ENCODE measurements at regions not wholly inside any gene's neighbourhood (a gene's known extent, or its start where the extent isn't known, plus 50 kb on each side); places are given as distances from the start of the nearest gene placed in this dataset.

GRCh38 chr7:25832929-25833328, 319.1 kb upstream of the NFE2L3 start:
- TF ChIP-seq, protein P1, sequence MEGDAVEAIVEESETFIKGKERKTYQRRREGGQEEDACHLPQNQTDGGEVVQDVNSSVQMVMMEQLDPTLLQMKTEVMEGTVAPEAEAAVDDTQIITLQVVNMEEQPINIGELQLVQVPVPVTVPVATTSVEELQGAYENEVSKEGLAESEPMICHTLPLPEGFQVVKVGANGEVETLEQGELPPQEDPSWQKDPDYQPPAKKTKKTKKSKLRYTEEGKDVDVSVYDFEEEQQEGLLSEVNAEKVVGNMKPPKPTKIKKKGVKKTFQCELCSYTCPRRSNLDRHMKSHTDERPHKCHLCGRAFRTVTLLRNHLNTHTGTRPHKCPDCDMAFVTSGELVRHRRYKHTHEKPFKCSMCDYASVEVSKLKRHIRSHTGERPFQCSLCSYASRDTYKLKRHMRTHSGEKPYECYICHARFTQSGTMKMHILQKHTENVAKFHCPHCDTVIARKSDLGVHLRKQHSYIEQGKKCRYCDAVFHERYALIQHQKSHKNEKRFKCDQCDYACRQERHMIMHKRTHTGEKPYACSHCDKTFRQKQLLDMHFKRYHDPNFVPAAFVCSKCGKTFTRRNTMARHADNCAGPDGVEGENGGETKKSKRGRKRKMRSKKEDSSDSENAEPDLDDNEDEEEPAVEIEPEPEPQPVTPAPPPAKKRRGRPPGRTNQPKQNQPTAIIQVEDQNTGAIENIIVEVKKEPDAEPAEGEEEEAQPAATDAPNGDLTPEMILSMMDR (IDR thresholded peaks at IDR 0.05) = no peak
- TF ChIP-seq POLR2AphosphoS5 (IDR thresholded peaks at IDR 0.05) (no peak), POLR2A (IDR thresholded peaks at IDR 0.05; ENCODE audit: low read depth) (no peak)
